Panc1 (cell line): ENCODE measurements at regions not wholly inside any gene's neighbourhood (a gene's known extent, or its start where the extent isn't known, plus 50 kb on each side); places are given as distances from the start of the nearest gene placed in this dataset.

Experiments used
- ATAC-seq: fragments of 200-7000 bp; cut with Tn5 transposase; 2 replicates; pipeline ENCODE4 v1.9.1; 2020; ENCODE audit warnings: mild to moderate bottlenecking, moderate library complexity
- BruUV-seq: library from RNA; stranded (reverse); fragments of 400-500 nt; replicated peaks from 2 replicates; lab custom pipeline; 2021; lab: Mats Ljungman, UMichigan
- CTCF ChIA-PET: fragments of 300-600 bp; sonication (Branson Sonifier 250); formaldehyde crosslinking; loops from one replicate; lab custom pipeline; 2022; ENCODE audit warnings: antibody characterized with exemption; lab: Charles Lee
- POLR2A ChIA-PET: fragments of 300-600 bp; sonication (Branson Sonifier 250); formaldehyde crosslinking; loops from one replicate; lab custom pipeline; 2022; ENCODE audit warnings: antibody characterized with exemption; lab: Charles Lee
- DNase-seq: peaks from one replicate; pipeline ENCODE4 v3.0.0-alpha.2; 2010; ENCODE audit warnings: low read depth, low spot score
- H3K27ac ChIP-seq: 2 replicates; pipeline ENCODE4 v1.5.1; 2011; ENCODE audit warnings: mild to moderate bottlenecking, low read length, inconsistent platforms
- H3K27me3 ChIP-seq: fragments of 200-500 bp; sonication (Bioruptor generic); 2 replicates; pipeline ENCODE4 v1.6.0; 2014; ENCODE audit warnings: low read length, inconsistent platforms; ENCODE audit not compliant: control insufficient read depth, insufficient read depth
- H3K36me3 ChIP-seq: fragments of 200-500 bp; sonication (Bioruptor generic); 2 replicates; pipeline ENCODE4 v1.5.1; 2014; ENCODE audit warnings: inconsistent platforms, mild to moderate bottlenecking, low read length, moderate library complexity; ENCODE audit not compliant: control insufficient read depth, insufficient read depth
- H3K4me1 ChIP-seq: 2 replicates; pipeline ENCODE4 v1.5.1; 2011; ENCODE audit warnings: inconsistent platforms, mild to moderate bottlenecking, low read length, moderate library complexity; ENCODE audit not compliant: control insufficient read depth, insufficient read depth
- H3K4me3 ChIP-seq, 2 experiments: 2 replicates each; pipeline ENCODE4 v1.5.1; 2011 to 2012; ENCODE audit warnings: low read depth in 2 of 2, low read length in 2 of 2, mild to moderate bottlenecking in 2 of 2, inconsistent platforms in 1 of 2, moderate library complexity in 1 of 2
- H3K9me3 ChIP-seq: fragments of 200-500 bp; sonication (Bioruptor generic); 2 replicates; pipeline ENCODE4 v1.5.1; 2014; ENCODE audit warnings: low read depth, mild to moderate bottlenecking, inconsistent platforms, low read length, moderate library complexity; ENCODE audit not compliant: control insufficient read depth, insufficient read depth
- CTCF ChIP-seq: fragments of 450-650 bp; IDR thresholded peaks from 2 replicates; pipeline ENCODE4 v1.5.1; 2017; ENCODE audit warnings: mild to moderate bottlenecking
- POLR2AphosphoS5 ChIP-seq: IDR thresholded peaks from 2 replicates; pipeline ENCODE4 v1.6.1; 2012; ENCODE audit warnings: mild to moderate bottlenecking, low read depth, low read length, moderate library complexity
- REST ChIP-seq, 2 experiments: IDR thresholded peaks; 2 replicates each; pipeline ENCODE4 v1.6.1; 2011 to 2012; ENCODE audit warnings: low read depth in 2 of 2, control low read depth in 1 of 2, low read length in 1 of 2, mild to moderate bottlenecking in 1 of 2, moderate library complexity in 1 of 2; ENCODE audit not compliant: insufficient read depth in 1 of 2
- SIN3A ChIP-seq: IDR thresholded peaks from 2 replicates; pipeline ENCODE4 v1.6.1; 2012; ENCODE audit warnings: low read depth, mild to moderate bottlenecking, low read length, moderate library complexity, borderline replicate concordance; ENCODE audit not compliant: insufficient read depth
- TCF7L2 ChIP-seq: IDR thresholded peaks from 2 replicates; pipeline ENCODE4 v1.6.1; 2011; ENCODE audit warnings: mild to moderate bottlenecking, low read depth, low read length, inconsistent platforms
- in situ Hi-C: cut with HindIII; loops from 2 replicates; pipeline ENCODE4 v1.10.0; 2016; ENCODE audit warnings: low sequenced_read_pairs, low pct_unique_long_range_greater_than_20kb
- intact Hi-C: fragments of 100-400 bp; cut with micrococcal nuclease; formaldehyde crosslinking; loops from one replicate; pipeline ENCODE4 v1.10.0; 2022; ENCODE audit not compliant: unreplicated experiment

- no TSS peak for BruUV-seq
- peaks cover 19% of the 10 kb centered on the region for H3K4me1 ChIP-seq
- ChIA-PET POLR2A (no interaction called here), CTCF (no interaction called here)
- ATAC-seq (no peak), DNase-seq (no peak)
- H3K27me3 ChIP-seq, result no peaks in the 10 kb centered on the region
- TF ChIP-seq SIN3A, result no peak
- no peak for TF ChIP-seq TCF7L2
- no peak for TF ChIP-seq REST (IDR thresholded peaks at IDR 0.05; ENCODE audit: insufficient read depth in 1 of 2, low read depth in 2 of 2, low read length in 1 of 2)
- TF ChIP-seq POLR2AphosphoS5, result no peak
- no peak for TF ChIP-seq CTCF
- H3K36me3 ChIP-seq, result no peaks in the 10 kb centered on the region
- intact Hi-C loops (no loop called here), in situ Hi-C loops (no loop called here)
- peaks cover 29% of the 10 kb centered on the region; the same call in 1 of the 2 replicates for H3K9me3 ChIP-seq
- no peak overlapping the region for H3K4me3 ChIP-seq
- peak overlapping the region; percentile 62 for H3K27ac ChIP-seq
These were observed 234.3 kb downstream of the CDCA7 start for GRCh38 chr2:173588931-173589369.

GRCh38 chr2:173589604-173590275, 235.1 kb downstream of the CDCA7 start:
- H3K4me3 ChIP-seq, result peak overlapping the region in 1 of 2 experiments; percentile 12; a peak in 1 of 4 replicates
- intact Hi-C loops, result no loop called here
- H3K27me3 ChIP-seq, result no peaks in the 10 kb centered on the region
- H3K36me3 ChIP-seq, result no peaks in the 10 kb centered on the region
- in situ Hi-C loops, result no loop called here
- DNase-seq, result peak; percentile 18
- ChIA-PET CTCF (no interaction called here), POLR2A (interaction anchor here (0.5 to 0.7 kb wide), 2 partner anchors 234 to 693 kb away, joined by 3 to 6 read pairs; no protein-coding TSS in a partner anchor)
- no TSS peak for BruUV-seq
- H3K27ac ChIP-seq, result peak overlapping the region; percentile 62
- no peak for TF ChIP-seq CTCF
- TF ChIP-seq REST (IDR thresholded peaks at IDR 0.05; ENCODE audit: insufficient read depth in 1 of 2, low read depth in 2 of 2, low read length in 1 of 2), result no peak
- no peak for TF ChIP-seq TCF7L2
- TF ChIP-seq POLR2AphosphoS5, result no peak
- no peak for TF ChIP-seq SIN3A
- peaks cover 19% of the 10 kb centered on the region for H3K4me1 ChIP-seq
- peaks cover 30% of the 10 kb centered on the region; the same call in 1 of the 2 replicates for H3K9me3 ChIP-seq
- ATAC-seq, result peak; percentile 71
